ENCODE measurements at regions not wholly inside any gene's neighbourhood (a gene's known extent, or its start where the extent isn't known, plus 50 kb on each side); places are given as distances from the start of the nearest gene placed in this dataset.

DNA sequence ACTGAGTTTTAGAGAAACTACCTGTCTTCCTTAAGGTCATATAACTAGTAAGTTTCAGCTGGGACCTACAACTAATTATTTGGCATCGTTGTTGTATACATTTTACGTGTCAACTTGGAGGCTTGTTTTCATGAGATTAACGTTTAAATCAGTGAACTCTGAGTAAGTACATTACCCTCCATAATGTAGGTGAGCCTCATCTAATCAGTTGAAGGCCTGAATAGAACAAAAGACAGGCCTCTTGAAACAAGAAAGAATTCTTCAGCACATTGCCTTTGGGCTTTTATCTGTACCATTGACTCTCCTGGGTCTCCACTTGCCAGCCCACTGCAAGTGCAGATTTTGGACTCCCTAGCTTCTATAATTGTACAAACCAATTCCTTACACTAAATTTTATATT is 364.6 kb downstream of the ADGRL2 start:
- peaks cover 0 to 17% (median 13%) of the 10 kb centered on the region in 3 donors for H3K4me1 ChIP-seq (ENCODE audit: control insufficient read depth in 3 of 3, insufficient read depth in 3 of 3, low read length in 3 of 3)
- H3K9ac ChIP-seq (ENCODE audit: low read depth in 1 of 3, low read length in 3 of 3) = no peak overlapping the region

DNA sequence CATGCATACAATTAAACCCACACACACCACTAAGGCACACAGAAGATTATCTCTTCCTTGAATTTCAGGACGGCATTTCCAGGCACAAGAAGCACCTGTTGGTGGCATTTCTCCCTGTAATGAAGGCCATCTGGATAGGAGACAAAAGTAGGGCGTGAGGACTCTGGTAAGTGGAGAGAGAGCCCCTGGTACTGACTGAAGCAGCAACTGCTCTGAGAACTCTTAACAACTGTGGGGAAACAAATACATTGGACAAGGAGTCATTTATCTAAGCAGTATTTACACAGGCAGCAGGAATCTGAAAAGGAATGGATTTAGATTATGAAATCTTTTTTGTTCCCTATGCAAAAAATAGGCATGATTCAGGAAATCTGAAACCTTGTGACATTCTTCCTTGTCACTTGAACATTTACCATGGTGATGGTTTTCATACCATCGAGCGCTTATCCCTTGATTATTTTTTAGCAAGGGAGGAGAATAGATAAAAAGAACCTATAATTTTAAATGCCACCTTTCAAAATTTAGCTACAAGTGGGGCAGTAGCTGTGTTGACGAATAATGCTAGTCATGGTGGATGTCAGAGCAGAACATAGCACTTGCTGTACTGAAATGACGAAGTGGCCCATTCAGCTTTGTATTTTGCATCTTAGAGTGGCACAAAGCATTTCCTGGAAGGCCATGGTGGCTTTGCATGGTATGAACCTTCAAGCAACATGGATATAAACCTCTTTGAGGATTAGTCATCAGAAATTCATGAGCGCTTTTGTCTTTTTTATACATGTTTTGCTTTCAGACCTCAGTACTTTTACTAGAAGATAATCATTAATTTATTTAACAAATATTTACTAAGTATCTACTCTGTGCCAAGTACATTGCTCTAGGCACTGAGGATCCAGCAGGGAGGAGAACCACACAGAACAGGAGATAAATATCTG is 362.0 kb downstream of the ADGRL2 start:
- Histone ChIP-seq H3K36me3 (ENCODE audit: control insufficient read depth in 3 of 3, insufficient read depth in 3 of 3, low read length in 3 of 3) (no peaks in the 10 kb centered on the region), H3K27ac (ENCODE audit: low read depth, low read length) (no peak overlapping the region), H3K9me3 (ENCODE audit: control insufficient read depth in 3 of 3, low read length in 3 of 3) (no peaks in the 10 kb centered on the region)

More for the DNA sequence above, 364.6 kb downstream of the ADGRL2 start:
- H3K36me3 ChIP-seq (ENCODE audit: control insufficient read depth in 3 of 3, insufficient read depth in 3 of 3, low read length in 3 of 3) = no peaks in the 10 kb centered on the region
- no peaks in the 10 kb centered on the region for H3K27me3 ChIP-seq (ENCODE audit: control insufficient read depth in 3 of 3, insufficient read depth in 3 of 3, low read length in 3 of 3)
- no peaks in the 10 kb centered on the region for H3K9me3 ChIP-seq (ENCODE audit: control insufficient read depth in 3 of 3, low read length in 3 of 3)
- H3K4me3 ChIP-seq (ENCODE audit: low read length in 3 of 3) = no peak overlapping the region
- H3K27ac ChIP-seq (ENCODE audit: low read depth, low read length) = no peak overlapping the region

DNA sequence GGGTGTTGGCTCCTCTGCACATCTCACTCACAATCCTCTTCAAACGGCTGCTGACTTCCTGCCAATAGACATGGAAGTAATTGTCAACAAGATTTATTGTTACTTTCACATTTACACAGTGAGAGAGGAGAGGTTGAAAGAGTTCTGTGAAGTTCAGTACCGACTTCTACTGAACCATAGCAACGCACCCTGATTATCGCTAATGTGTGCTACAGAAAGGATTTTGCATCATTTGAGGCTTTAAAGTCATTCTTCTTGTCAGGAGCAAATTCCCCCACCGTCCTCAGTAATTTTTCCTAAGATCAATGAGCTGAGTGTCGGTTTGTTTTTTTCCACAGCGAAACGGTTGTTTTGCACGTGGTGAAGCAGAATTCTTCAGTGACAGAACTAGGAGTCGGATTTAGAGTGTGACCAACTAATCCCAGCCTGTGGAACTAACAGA is 361.0 kb downstream of the ADGRL2 start:
- H3K36me3 ChIP-seq (ENCODE audit: control insufficient read depth in 3 of 3, insufficient read depth in 3 of 3, low read length in 3 of 3) = no peaks in the 10 kb centered on the region
- H3K4me3 ChIP-seq (ENCODE audit: low read length in 3 of 3) = peak overlapping the region; percentile 47 to 64 (median 49)
- no peak overlapping the region for H3K27ac ChIP-seq (ENCODE audit: low read depth, low read length)

More for the DNA sequence above, 362.0 kb downstream of the ADGRL2 start:
- peaks cover 0 to 17% (median 13%) of the 10 kb centered on the region in 3 donors for H3K4me1 ChIP-seq (ENCODE audit: control insufficient read depth in 3 of 3, insufficient read depth in 3 of 3, low read length in 3 of 3)
- H3K27me3 ChIP-seq (ENCODE audit: control insufficient read depth in 3 of 3, insufficient read depth in 3 of 3, low read length in 3 of 3) = no peaks in the 10 kb centered on the region
- no peak overlapping the region for H3K4me3 ChIP-seq (ENCODE audit: low read length in 3 of 3)
- H3K9ac ChIP-seq (ENCODE audit: low read depth in 1 of 3, low read length in 3 of 3) = no peak overlapping the region

DNA sequence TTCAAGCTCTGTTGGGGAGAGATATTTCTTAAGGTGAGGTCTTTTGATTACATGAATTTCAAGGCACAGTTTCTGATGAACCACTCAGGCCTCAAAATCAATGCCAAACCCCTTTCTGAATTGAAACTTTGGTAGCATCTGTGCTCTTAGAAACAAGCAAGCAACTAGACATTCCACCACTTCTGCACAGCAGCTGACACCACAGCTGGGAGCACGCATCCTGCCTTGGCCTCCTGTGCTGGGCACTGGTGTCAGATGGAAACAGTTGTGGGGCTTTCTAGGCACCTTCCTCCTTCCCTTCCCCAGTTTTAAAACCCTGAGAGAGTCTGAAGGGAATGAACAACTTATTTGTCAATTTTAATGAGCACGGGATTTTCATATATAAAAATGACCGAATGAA is 360.2 kb downstream of the ADGRL2 start:
- Histone ChIP-seq H3K9me3 (ENCODE audit: control insufficient read depth in 3 of 3, low read length in 3 of 3) (no peaks in the 10 kb centered on the region), H3K27ac (ENCODE audit: low read depth, low read length) (no peak overlapping the region), H3K27me3 (ENCODE audit: control insufficient read depth in 3 of 3, insufficient read depth in 3 of 3, low read length in 3 of 3) (no peaks in the 10 kb centered on the region), H3K9ac (ENCODE audit: low read depth in 1 of 3, low read length in 3 of 3) (no peak overlapping the region), H3K36me3 (ENCODE audit: control insufficient read depth in 3 of 3, insufficient read depth in 3 of 3, low read length in 3 of 3) (no peaks in the 10 kb centered on the region), H3K4me3 (ENCODE audit: low read length in 3 of 3) (no peak overlapping the region), H3K4me1 (ENCODE audit: control insufficient read depth in 3 of 3, insufficient read depth in 3 of 3, low read length in 3 of 3) (peaks cover 0 to 17% (median 13%) of the 10 kb centered on the region in 3 donors)

More for the DNA sequence above, 361.0 kb downstream of the ADGRL2 start:
- H3K27me3 ChIP-seq (ENCODE audit: control insufficient read depth in 3 of 3, insufficient read depth in 3 of 3, low read length in 3 of 3) = no peaks in the 10 kb centered on the region
- H3K9ac ChIP-seq (ENCODE audit: low read depth in 1 of 3, low read length in 3 of 3) = peak overlapping the region in 1 of 3 donors; percentile 52
- H3K9me3 ChIP-seq (ENCODE audit: control insufficient read depth in 3 of 3, low read length in 3 of 3) = no peaks in the 10 kb centered on the region
- H3K4me1 ChIP-seq (ENCODE audit: control insufficient read depth in 3 of 3, insufficient read depth in 3 of 3, low read length in 3 of 3) = peaks cover 0 to 17% (median 13%) of the 10 kb centered on the region in 3 donors

DNA sequence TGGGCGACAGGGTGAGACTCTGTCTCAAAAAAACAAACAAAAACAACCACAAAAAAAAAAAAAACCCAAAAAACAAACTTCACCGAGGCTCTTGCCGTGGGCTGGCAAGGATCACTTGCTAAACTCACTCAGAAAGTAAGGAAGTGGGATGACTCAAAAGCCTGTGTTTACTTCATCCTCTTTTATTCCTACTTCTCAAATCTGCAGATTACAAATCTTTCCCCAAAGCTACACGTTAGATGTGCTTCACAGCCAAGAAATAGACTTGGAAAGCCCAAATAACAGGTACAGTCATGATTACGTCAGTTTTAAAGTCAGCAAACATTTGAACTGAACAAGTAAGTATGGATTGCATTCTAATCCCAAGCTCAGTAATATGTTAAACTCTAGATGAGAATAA is 359.3 kb downstream of the ADGRL2 start:
- H3K9ac ChIP-seq (ENCODE audit: low read depth in 1 of 3, low read length in 3 of 3) = no peak overlapping the region

DNA sequence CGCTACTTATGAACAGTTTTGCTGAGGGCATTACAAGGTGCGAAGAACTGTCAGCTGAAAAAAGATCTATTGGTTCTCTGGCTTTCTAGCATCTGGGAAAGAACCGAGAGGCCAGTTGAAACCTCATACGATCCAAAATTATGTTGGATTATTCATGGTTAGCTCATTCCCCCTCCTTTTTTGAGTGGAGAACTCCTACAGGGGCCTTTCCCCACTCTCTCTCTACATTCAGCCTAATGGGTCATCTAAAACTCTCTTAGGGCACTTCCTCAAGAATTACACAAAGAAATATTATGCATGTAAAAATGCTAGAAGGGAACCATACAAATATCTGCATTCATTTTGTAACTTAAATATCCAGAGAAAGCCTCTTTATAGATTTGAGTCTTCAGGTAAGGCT is 358.2 kb downstream of the ADGRL2 start:
- no peaks in the 10 kb centered on the region for H3K27me3 ChIP-seq (ENCODE audit: control insufficient read depth in 3 of 3, insufficient read depth in 3 of 3, low read length in 3 of 3)
- no peak overlapping the region for H3K27ac ChIP-seq (ENCODE audit: low read depth, low read length)
- H3K9ac ChIP-seq (ENCODE audit: low read depth in 1 of 3, low read length in 3 of 3) = no peak overlapping the region
- no peaks in the 10 kb centered on the region for H3K36me3 ChIP-seq (ENCODE audit: control insufficient read depth in 3 of 3, insufficient read depth in 3 of 3, low read length in 3 of 3)
- H3K4me3 ChIP-seq (ENCODE audit: low read length in 3 of 3) = no peak overlapping the region
- H3K9me3 ChIP-seq (ENCODE audit: control insufficient read depth in 3 of 3, low read length in 3 of 3) = no peaks in the 10 kb centered on the region
- H3K4me1 ChIP-seq (ENCODE audit: control insufficient read depth in 3 of 3, insufficient read depth in 3 of 3, low read length in 3 of 3) = peaks cover 0 to 17% (median 13%) of the 10 kb centered on the region in 3 donors

More for the DNA sequence above, 359.3 kb downstream of the ADGRL2 start:
- H3K27ac ChIP-seq (ENCODE audit: low read depth, low read length) = no peak overlapping the region
- no peaks in the 10 kb centered on the region for H3K27me3 ChIP-seq (ENCODE audit: control insufficient read depth in 3 of 3, insufficient read depth in 3 of 3, low read length in 3 of 3)
- no peaks in the 10 kb centered on the region for H3K36me3 ChIP-seq (ENCODE audit: control insufficient read depth in 3 of 3, insufficient read depth in 3 of 3, low read length in 3 of 3)
- no peaks in the 10 kb centered on the region for H3K9me3 ChIP-seq (ENCODE audit: control insufficient read depth in 3 of 3, low read length in 3 of 3)
- H3K4me1 ChIP-seq (ENCODE audit: control insufficient read depth in 3 of 3, insufficient read depth in 3 of 3, low read length in 3 of 3) = peaks cover 0 to 17% (median 13%) of the 10 kb centered on the region in 3 donors
- H3K4me3 ChIP-seq (ENCODE audit: low read length in 3 of 3) = no peak overlapping the region

DNA sequence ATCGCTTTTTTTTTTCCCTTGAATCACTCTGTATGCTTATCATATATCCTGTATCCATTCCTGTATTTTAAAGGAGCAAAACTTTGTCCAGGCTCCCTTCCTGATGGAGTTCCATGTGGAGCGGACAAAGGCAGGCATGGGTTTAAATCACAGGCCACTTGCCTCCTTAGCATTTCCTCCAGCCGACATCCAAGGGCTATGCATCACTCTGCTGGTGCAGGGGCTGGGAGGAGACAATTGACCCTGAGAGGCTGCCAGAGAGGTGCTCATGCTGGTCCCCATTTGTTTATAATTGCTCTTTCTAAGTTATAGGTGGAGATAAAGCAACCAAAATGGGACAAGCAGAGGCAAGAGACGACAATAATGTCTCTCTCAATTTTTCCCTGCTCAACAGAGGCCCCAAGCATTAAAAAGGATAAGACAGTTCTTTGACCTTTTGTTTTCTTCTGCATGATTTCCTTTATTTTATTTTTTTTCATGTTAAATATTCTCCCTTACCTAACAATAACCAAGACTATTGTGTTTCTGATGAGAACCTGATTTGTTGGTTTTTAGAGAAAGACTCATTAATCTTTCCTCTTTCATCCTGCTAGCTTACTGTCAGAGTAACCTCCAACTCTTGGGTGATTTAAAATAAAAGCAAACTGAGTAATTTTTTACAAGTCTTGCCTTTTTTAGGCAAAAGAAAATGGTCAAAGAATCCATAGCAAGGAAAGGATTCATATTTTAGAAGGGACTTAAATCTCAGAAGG is 353.7 kb downstream of the ADGRL2 start:
- H3K4me1 ChIP-seq (ENCODE audit: control insufficient read depth in 3 of 3, insufficient read depth in 3 of 3, low read length in 3 of 3) = peaks cover 0 to 8% (median 6%) of the 10 kb centered on the region in 3 donors
- no peaks in the 10 kb centered on the region for H3K27me3 ChIP-seq (ENCODE audit: control insufficient read depth in 3 of 3, insufficient read depth in 3 of 3, low read length in 3 of 3)
- no peak overlapping the region for H3K9ac ChIP-seq (ENCODE audit: low read depth in 1 of 3, low read length in 3 of 3)
- H3K9me3 ChIP-seq (ENCODE audit: control insufficient read depth in 3 of 3, low read length in 3 of 3) = no peaks in the 10 kb centered on the region
- no peak overlapping the region for H3K4me3 ChIP-seq (ENCODE audit: low read length in 3 of 3)
- no peak overlapping the region for H3K27ac ChIP-seq (ENCODE audit: low read depth, low read length)
- no peaks in the 10 kb centered on the region for H3K36me3 ChIP-seq (ENCODE audit: control insufficient read depth in 3 of 3, insufficient read depth in 3 of 3, low read length in 3 of 3)

DNA sequence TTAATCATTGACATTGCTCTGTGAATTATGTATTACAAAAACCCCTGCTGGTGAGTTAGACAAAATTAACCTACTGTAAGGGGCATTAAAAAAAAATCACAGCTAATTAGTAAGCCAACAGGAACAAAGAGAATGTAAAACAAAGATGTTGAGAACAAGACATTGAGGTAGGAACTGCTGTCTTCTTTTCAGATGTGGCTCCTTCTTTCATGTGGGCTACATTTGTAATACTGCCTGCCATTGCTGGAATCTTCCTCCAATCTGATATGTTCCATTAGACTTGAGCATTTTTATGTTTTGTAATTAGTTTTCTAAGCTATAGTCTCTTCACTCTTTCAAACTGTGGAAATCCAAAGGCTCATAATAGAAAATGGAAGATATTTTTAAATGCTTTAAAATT is 353.0 kb downstream of the ADGRL2 start:
- Histone ChIP-seq H3K36me3 (ENCODE audit: control insufficient read depth in 3 of 3, insufficient read depth in 3 of 3, low read length in 3 of 3) (no peaks in the 10 kb centered on the region), H3K27me3 (ENCODE audit: control insufficient read depth in 3 of 3, insufficient read depth in 3 of 3, low read length in 3 of 3) (no peaks in the 10 kb centered on the region), H3K4me3 (ENCODE audit: low read length in 3 of 3) (no peak overlapping the region), H3K4me1 (ENCODE audit: control insufficient read depth in 3 of 3, insufficient read depth in 3 of 3, low read length in 3 of 3) (peaks cover 0 to 8% (median 6%) of the 10 kb centered on the region in 3 donors), H3K27ac (ENCODE audit: low read depth, low read length) (no peak overlapping the region), H3K9ac (ENCODE audit: low read depth in 1 of 3, low read length in 3 of 3) (no peak overlapping the region), H3K9me3 (ENCODE audit: control insufficient read depth in 3 of 3, low read length in 3 of 3) (no peaks in the 10 kb centered on the region)

DNA sequence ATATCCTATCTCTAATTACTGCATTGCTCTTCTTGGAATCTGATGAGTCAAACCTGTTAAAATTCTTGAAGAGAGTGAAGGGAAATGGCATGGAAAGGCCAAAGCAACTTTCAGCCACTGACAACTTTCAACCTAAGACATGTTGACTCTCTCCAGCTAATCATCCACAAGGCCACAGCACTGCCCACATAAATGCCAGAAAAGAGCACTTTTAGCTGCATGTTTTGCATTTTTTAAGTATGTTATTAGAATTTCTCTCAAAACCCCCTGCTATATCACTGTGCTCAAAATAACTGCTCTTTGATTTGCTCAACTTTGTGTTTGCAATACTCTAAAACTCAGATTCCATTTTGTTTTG is 352.5 kb downstream of the ADGRL2 start:
- Histone ChIP-seq H3K36me3 (ENCODE audit: control insufficient read depth in 3 of 3, insufficient read depth in 3 of 3, low read length in 3 of 3) (no peaks in the 10 kb centered on the region), H3K27me3 (ENCODE audit: control insufficient read depth in 3 of 3, insufficient read depth in 3 of 3, low read length in 3 of 3) (no peaks in the 10 kb centered on the region), H3K9me3 (ENCODE audit: control insufficient read depth in 3 of 3, low read length in 3 of 3) (no peaks in the 10 kb centered on the region), H3K27ac (ENCODE audit: low read depth, low read length) (no peak overlapping the region), H3K9ac (ENCODE audit: low read depth in 1 of 3, low read length in 3 of 3) (no peak overlapping the region), H3K4me1 (ENCODE audit: control insufficient read depth in 3 of 3, insufficient read depth in 3 of 3, low read length in 3 of 3) (peaks cover 0 to 8% (median 6%) of the 10 kb centered on the region in 3 donors), H3K4me3 (ENCODE audit: low read length in 3 of 3) (no peak overlapping the region)

Measured in skeletal muscle tissue (tissue), 3 donors.